Activated CD8-positive, alpha-beta T cell treated with anti-CD3 and anti-CD28 coated beads for 36 hours (primary cell): ENCODE measurements at regions not wholly inside any gene's neighbourhood (a gene's known extent, or its start where the extent isn't known, plus 50 kb on each side); places are given as distances from the start of the nearest gene placed in this dataset.
"Not testable (repeated sequence)": the region's sequence is repeated elsewhere in the genome, so short reads cannot be mapped to it uniquely, and the experiment has no call there.

Source experiments
- ATAC-seq: fragments of 200-7000 bp; cut with Tn5 transposase; one replicate; pipeline ENCODE4 v1.10.0; 2021; ENCODE audit warnings: mild to moderate bottlenecking, moderate library complexity
- CTCF ChIA-PET: fragments of 350-600 bp; sonication (Branson Sonifier 250); formaldehyde crosslinking; loops from one replicate; lab custom pipeline; 2021; ENCODE audit warnings: antibody characterized with exemption; lab: Charles Lee
- POLR2A ChIA-PET: fragments of 350-600 bp; sonication (Branson Sonifier 250); formaldehyde crosslinking; loops from one replicate; lab custom pipeline; 2021; ENCODE audit warnings: antibody characterized with exemption; lab: Charles Lee
- DNase-seq: peaks from one replicate; pipeline ENCODE4 v3.0.0-alpha.2; 2020
- H3K27ac Mint-ChIP-seq: one replicate; pipeline ENCODE4 v1.8.0; 2021; ENCODE audit warnings: mild to moderate bottlenecking, mixed read lengths
- H3K27me3 Mint-ChIP-seq: one replicate; pipeline ENCODE4 v1.8.0; 2021; ENCODE audit warnings: mixed read lengths
- H3K36me3 Mint-ChIP-seq: one replicate; pipeline ENCODE4 v1.8.0; 2021; ENCODE audit warnings: low read depth, mixed read lengths
- H3K4me1 Mint-ChIP-seq: one replicate; pipeline ENCODE4 v1.8.0; 2021; ENCODE audit warnings: low read depth, mixed read lengths
- H3K4me3 Mint-ChIP-seq: one replicate; pipeline ENCODE4 v1.8.0; 2021; ENCODE audit warnings: mild to moderate bottlenecking, moderate library complexity, mixed read lengths
- H3K9me3 Mint-ChIP-seq: one replicate; pipeline ENCODE4 v1.8.0; 2021; ENCODE audit warnings: mixed read lengths
- CTCF ChIP-seq: fragments of 200-600 bp; IDR thresholded peaks from one replicate; pipeline ENCODE4 v1.8.0; 2022; ENCODE audit warnings: antibody characterized with exemption, mild to moderate bottlenecking
- intact Hi-C: fragments of 100-400 bp; cut with micrococcal nuclease; formaldehyde crosslinking; loops from one replicate; pipeline ENCODE4 v1.10.0; 2022

GRCh38 chr6:65988006-65988405 lies 281.0 kb upstream of the EYS start:
- Mint-ChIP-seq H3K4me1 (no peaks in the 10 kb centered on the region), H3K27me3 (no peaks in the 10 kb centered on the region), H3K4me3 (no peak overlapping the region), H3K9me3 (peaks cover 12% of the 10 kb centered on the region), H3K36me3 (no peaks in the 10 kb centered on the region), H3K27ac (no peak overlapping the region)
- no peak for DNase-seq
- intact Hi-C loops, result no loop called here
- no peak for TF ChIP-seq CTCF
- ATAC-seq, result no peak
- CTCF ChIA-PET, result no interaction called here
- POLR2A ChIA-PET, result no interaction called here

GRCh38 chr6:65984089-65984488 lies 277.1 kb upstream of the EYS start:
- Mint-ChIP-seq H3K27ac (no peak overlapping the region), H3K4me3 (no peak overlapping the region), H3K36me3 (no peaks in the 10 kb centered on the region), H3K9me3 (peaks cover 19% of the 10 kb centered on the region), H3K27me3 (no peaks in the 10 kb centered on the region), H3K4me1 (no peaks in the 10 kb centered on the region)
- TF ChIP-seq CTCF, result no peak
- ChIA-PET POLR2A (no interaction called here), CTCF (no interaction called here)
- no peak for ATAC-seq
- no peak for DNase-seq
- intact Hi-C loops, result no loop called here

- TF ChIP-seq CTCF, result no peak
Measured at GRCh38 chr6:65979120-65979519, 272.1 kb upstream of the EYS start.

GRCh38 chr6:65971252-65971651 lies 264.2 kb upstream of the EYS start:
- H3K27ac Mint-ChIP-seq, H3K4me1 Mint-ChIP-seq, H3K9me3 Mint-ChIP-seq, H3K36me3 Mint-ChIP-seq, H3K27me3 Mint-ChIP-seq, DNase-seq, POLR2A ChIA-PET, H3K4me3 Mint-ChIP-seq, CTCF ChIA-PET, intact Hi-C loops, ATAC-seq: not testable (repeated sequence)

More at GRCh38 chr6:65979120-65979519, 272.1 kb upstream of the EYS start:
- Mint-ChIP-seq H3K4me1 (no peaks in the 10 kb centered on the region), H3K9me3 (peaks cover 8% of the 10 kb centered on the region), H3K27ac (no peak overlapping the region), H3K4me3 (no peak overlapping the region), H3K36me3 (no peaks in the 10 kb centered on the region), H3K27me3 (no peaks in the 10 kb centered on the region)
- intact Hi-C loops, result no loop called here
- CTCF ChIA-PET, result no interaction called here
- DNase-seq (no peak), ATAC-seq (no peak)
- POLR2A ChIA-PET, result no interaction called here

- DNase-seq, result no peak
Measured at GRCh38 chr6:65964261-65964660, 257.2 kb upstream of the EYS start.

More at GRCh38 chr6:65964261-65964660, 257.2 kb upstream of the EYS start:
- Mint-ChIP-seq H3K9me3 (peaks cover 5% of the 10 kb centered on the region), H3K27ac (no peak overlapping the region), H3K4me1 (no peaks in the 10 kb centered on the region), H3K36me3 (no peaks in the 10 kb centered on the region), H3K27me3 (no peaks in the 10 kb centered on the region), H3K4me3 (no peak overlapping the region)
- ATAC-seq, result no peak
- intact Hi-C loops, result no loop called here
- CTCF ChIA-PET, result no interaction called here
- POLR2A ChIA-PET, result no interaction called here
- TF ChIP-seq CTCF, result no peak
